ENCODE measurements at regions not wholly inside any gene's neighbourhood (a gene's known extent, or its start where the extent isn't known, plus 50 kb on each side); places are given as distances from the start of the nearest gene placed in this dataset.
A peak's percentile ranks its signal among the peaks of the same experiment; 100 is the strongest.

GRCh38 chr11:31912808-31913207 is 101.7 kb upstream of the PAX6 start:
- no peak for DNase-seq (ENCODE audit: low read depth in 4 of 4, low spot score in 3 of 4)

GRCh38 chr11:31910950-31911576 is 99.9 kb upstream of the PAX6 start:
- DNase-seq (ENCODE audit: low read depth in 4 of 4, low spot score in 3 of 4): no peak

GRCh38 chr11:31903225-31904074 is 92.3 kb upstream of the PAX6 start:
- DNase-seq (ENCODE audit: low read depth in 4 of 4, low spot score in 3 of 4): no peak

- no peak for DNase-seq (ENCODE audit: low read depth in 4 of 4, low spot score in 3 of 4)
Measured at GRCh38 chr11:31902706-31903105, 91.6 kb upstream of the PAX6 start.

- no peak for DNase-seq (ENCODE audit: low read depth in 4 of 4, low spot score in 3 of 4)
Measured at GRCh38 chr11:31895926-31896325, 84.8 kb upstream of the PAX6 start.

GRCh38 chr11:31887180-31887579 is 76.1 kb upstream of the PAX6 start:
- no peak for DNase-seq (ENCODE audit: low read depth in 4 of 4, low spot score in 3 of 4)

- no peak for DNase-seq (ENCODE audit: low read depth in 4 of 4, low spot score in 3 of 4)
Measured at GRCh38 chr11:31884080-31884479, 73.0 kb upstream of the PAX6 start.

GRCh38 chr11:31883435-31883834 is 72.3 kb upstream of the PAX6 start:
- no peak for DNase-seq (ENCODE audit: low read depth in 4 of 4, low spot score in 3 of 4)

- DNase-seq (ENCODE audit: low read depth in 4 of 4, low spot score in 3 of 4): no peak
Measured at GRCh38 chr11:31882951-31883392, 71.8 kb upstream of the PAX6 start.

GRCh38 chr11:31881825-31882224 is 70.7 kb upstream of the PAX6 start:
- no peak for DNase-seq (ENCODE audit: low read depth in 4 of 4, low spot score in 3 of 4)

GRCh38 chr11:31879681-31880080 is 68.6 kb upstream of the PAX6 start:
- DNase-seq (ENCODE audit: low read depth in 4 of 4, low spot score in 3 of 4): no peak

- DNase-seq (ENCODE audit: low read depth in 4 of 4, low spot score in 3 of 4): no peak
Measured at GRCh38 chr11:31877863-31878262, 66.7 kb upstream of the PAX6 start.

GRCh38 chr11:31877083-31877482 is 66.0 kb upstream of the PAX6 start:
- no peak for DNase-seq (ENCODE audit: low read depth in 4 of 4, low spot score in 3 of 4)

- DNase-seq (ENCODE audit: low read depth in 4 of 4, low spot score in 3 of 4): no peak
Measured at GRCh38 chr11:31875866-31876560, 64.9 kb upstream of the PAX6 start.

- DNase-seq (ENCODE audit: low read depth in 4 of 4, low spot score in 3 of 4): no peak
Measured at GRCh38 chr11:31874631-31875191, 63.6 kb upstream of the PAX6 start.

GRCh38 chr11:31873124-31873523 is 62.0 kb upstream of the PAX6 start:
- DNase-seq (ENCODE audit: low read depth in 4 of 4, low spot score in 3 of 4): no peak

- DNase-seq (ENCODE audit: low read depth in 4 of 4, low spot score in 3 of 4): no peak
Measured at GRCh38 chr11:31872076-31872443, 60.9 kb upstream of the PAX6 start.

- DNase-seq (ENCODE audit: low read depth in 4 of 4, low spot score in 3 of 4): no peak
Measured at GRCh38 chr11:31871310-31872075, 60.4 kb upstream of the PAX6 start.

- DNase-seq (ENCODE audit: low read depth in 4 of 4, low spot score in 3 of 4): peak in 3 of 4 donors; percentile 10 to 19 (median 14)
Measured at GRCh38 chr11:31870609-31871309, 59.6 kb upstream of the PAX6 start.

GRCh38 chr11:31869986-31870385 is 58.9 kb upstream of the PAX6 start:
- DNase-seq (ENCODE audit: low read depth in 4 of 4, low spot score in 3 of 4): no peak

Measured in left renal pelvis (tissue), 4 donors.